Liver (tissue), 3 donors: ENCODE measurements at regions not wholly inside any gene's neighbourhood (a gene's known extent, or its start where the extent isn't known, plus 50 kb on each side); places are given as distances from the start of the nearest gene placed in this dataset.

Source experiments
- FOXA1 ChIP-seq: IDR thresholded peaks from 2 replicates; pipeline ENCODE4 v1.6.1; 2016; ENCODE audit warnings: antibody characterized with exemption
- GABPA ChIP-seq, 2 donors: IDR thresholded peaks in 1 of 2; conservative IDR thresholded peaks in 1 of 2; 2 replicates each; pipeline ENCODE4 v1.6.1; 2016; ENCODE audit warnings: antibody characterized with exemption in 2 of 2, mild to moderate bottlenecking in 1 of 2, moderate library complexity in 1 of 2
- NR2F2 ChIP-seq: IDR thresholded peaks from 2 replicates; pipeline ENCODE4 v1.6.1; 2016; ENCODE audit warnings: antibody characterized with exemption
- RXRA ChIP-seq, 2 donors: IDR thresholded peaks; 2 replicates each; pipeline ENCODE4 v1.6.1; 2017 to 2018; ENCODE audit warnings: antibody characterized with exemption in 2 of 2, mild to moderate bottlenecking in 1 of 2
- SP1 ChIP-seq: IDR thresholded peaks from 2 replicates; pipeline ENCODE4 v1.6.1; 2018; ENCODE audit warnings: antibody characterized with exemption, mild to moderate bottlenecking
- TAF1 ChIP-seq: conservative IDR thresholded peaks from 2 replicates; pipeline ENCODE4 v1.6.1; 2016; ENCODE audit warnings: antibody characterized with exemption, mild to moderate bottlenecking
- YY1 ChIP-seq: IDR thresholded peaks from 2 replicates; pipeline ENCODE4 v1.6.1; 2016; ENCODE audit warnings: antibody characterized with exemption, mild to moderate bottlenecking
- TF ChIP-seq, protein P1 (sequence below): fragments of 150-350 bp; IDR thresholded peaks from 2 replicates; pipeline ENCODE4 v1.5.1; 2017; ENCODE audit warnings: improper control_type of control experiment, low read depth, low read length; ENCODE audit not compliant: missing input control
- TF ChIP-seq, protein P2 (sequence below): IDR thresholded peaks from 2 replicates; pipeline ENCODE4 v1.6.1; 2016; ENCODE audit warnings: antibody characterized with exemption
- TF ChIP-seq, protein P3 (sequence below): IDR thresholded peaks from 2 replicates; pipeline ENCODE4 v1.6.1; 2016; ENCODE audit warnings: antibody characterized with exemption
- TF ChIP-seq, protein P4 (sequence below): IDR thresholded peaks from 2 replicates; pipeline ENCODE4 v1.6.1; 2016; ENCODE audit warnings: antibody characterized with exemption
- TF ChIP-seq, protein P5 (sequence below): IDR thresholded peaks from 2 replicates; pipeline ENCODE4 v1.6.1; 2016; ENCODE audit warnings: antibody characterized with exemption, mild to moderate bottlenecking
- donor health status: healthy.
- donor health status: healthy.

DNA sequence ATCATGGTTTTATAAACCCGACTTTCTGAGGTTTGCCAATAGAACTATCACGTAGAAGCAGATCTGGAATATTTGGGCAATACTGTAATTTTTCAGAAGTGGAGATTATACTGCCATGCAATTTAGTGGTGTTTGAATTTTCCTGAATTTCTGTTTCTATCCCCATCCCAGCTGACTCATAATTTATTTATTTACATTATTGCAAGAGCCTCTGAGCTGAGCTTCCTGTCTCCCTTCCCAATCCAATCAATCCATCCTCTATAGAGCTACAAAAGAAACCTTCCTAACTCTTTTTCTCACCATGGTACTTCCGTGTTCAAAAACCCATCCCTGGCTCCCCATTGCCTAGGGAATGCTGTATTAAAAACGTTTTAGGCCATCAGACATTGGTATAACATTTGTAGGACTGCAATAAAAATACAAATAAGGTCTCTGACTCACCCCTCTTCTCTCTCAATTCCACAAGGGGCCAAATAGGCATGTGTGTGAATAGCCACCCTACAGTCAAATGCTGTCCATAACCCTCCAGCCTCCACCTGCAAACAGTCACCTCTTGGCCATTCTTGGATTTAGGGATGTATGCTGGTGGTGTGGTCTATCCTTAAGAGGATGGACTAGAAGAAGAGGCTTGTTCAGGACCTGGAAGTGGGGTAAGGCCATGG is 190.7 kb downstream of the CD47 start:
- TF ChIP-seq, protein P1, sequence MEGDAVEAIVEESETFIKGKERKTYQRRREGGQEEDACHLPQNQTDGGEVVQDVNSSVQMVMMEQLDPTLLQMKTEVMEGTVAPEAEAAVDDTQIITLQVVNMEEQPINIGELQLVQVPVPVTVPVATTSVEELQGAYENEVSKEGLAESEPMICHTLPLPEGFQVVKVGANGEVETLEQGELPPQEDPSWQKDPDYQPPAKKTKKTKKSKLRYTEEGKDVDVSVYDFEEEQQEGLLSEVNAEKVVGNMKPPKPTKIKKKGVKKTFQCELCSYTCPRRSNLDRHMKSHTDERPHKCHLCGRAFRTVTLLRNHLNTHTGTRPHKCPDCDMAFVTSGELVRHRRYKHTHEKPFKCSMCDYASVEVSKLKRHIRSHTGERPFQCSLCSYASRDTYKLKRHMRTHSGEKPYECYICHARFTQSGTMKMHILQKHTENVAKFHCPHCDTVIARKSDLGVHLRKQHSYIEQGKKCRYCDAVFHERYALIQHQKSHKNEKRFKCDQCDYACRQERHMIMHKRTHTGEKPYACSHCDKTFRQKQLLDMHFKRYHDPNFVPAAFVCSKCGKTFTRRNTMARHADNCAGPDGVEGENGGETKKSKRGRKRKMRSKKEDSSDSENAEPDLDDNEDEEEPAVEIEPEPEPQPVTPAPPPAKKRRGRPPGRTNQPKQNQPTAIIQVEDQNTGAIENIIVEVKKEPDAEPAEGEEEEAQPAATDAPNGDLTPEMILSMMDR = no peak
- TF ChIP-seq, protein P2, sequence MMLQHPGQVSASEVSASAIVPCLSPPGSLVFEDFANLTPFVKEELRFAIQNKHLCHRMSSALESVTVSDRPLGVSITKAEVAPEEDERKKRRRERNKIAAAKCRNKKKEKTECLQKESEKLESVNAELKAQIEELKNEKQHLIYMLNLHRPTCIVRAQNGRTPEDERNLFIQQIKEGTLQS = no peak
- TF ChIP-seq TAF1 (no peak), YY1 (no peak), FOXA1 (no peak), GABPA (IDR thresholded peaks at IDR 0.05 in 1 of 2, conservative IDR thresholded peaks at IDR 0.05 in 1 of 2) (no peak), RXRA (IDR thresholded peaks at IDR 0.05) (no peak), NR2F2 (no peak), SP1 (no peak)
- TF ChIP-seq, protein P3, sequence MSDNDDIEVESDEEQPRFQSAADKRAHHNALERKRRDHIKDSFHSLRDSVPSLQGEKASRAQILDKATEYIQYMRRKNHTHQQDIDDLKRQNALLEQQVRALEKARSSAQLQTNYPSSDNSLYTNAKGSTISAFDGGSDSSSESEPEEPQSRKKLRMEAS = no peak
- TF ChIP-seq, protein P4, sequence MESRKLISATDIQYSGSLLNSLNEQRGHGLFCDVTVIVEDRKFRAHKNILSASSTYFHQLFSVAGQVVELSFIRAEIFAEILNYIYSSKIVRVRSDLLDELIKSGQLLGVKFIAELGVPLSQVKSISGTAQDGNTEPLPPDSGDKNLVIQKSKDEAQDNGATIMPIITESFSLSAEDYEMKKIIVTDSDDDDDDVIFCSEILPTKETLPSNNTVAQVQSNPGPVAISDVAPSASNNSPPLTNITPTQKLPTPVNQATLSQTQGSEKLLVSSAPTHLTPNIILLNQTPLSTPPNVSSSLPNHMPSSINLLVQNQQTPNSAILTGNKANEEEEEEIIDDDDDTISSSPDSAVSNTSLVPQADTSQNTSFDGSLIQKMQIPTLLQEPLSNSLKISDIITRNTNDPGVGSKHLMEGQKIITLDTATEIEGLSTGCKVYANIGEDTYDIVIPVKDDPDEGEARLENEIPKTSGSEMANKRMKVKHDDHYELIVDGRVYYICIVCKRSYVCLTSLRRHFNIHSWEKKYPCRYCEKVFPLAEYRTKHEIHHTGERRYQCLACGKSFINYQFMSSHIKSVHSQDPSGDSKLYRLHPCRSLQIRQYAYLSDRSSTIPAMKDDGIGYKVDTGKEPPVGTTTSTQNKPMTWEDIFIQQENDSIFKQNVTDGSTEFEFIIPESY = no peak
- TF ChIP-seq, protein P5, sequence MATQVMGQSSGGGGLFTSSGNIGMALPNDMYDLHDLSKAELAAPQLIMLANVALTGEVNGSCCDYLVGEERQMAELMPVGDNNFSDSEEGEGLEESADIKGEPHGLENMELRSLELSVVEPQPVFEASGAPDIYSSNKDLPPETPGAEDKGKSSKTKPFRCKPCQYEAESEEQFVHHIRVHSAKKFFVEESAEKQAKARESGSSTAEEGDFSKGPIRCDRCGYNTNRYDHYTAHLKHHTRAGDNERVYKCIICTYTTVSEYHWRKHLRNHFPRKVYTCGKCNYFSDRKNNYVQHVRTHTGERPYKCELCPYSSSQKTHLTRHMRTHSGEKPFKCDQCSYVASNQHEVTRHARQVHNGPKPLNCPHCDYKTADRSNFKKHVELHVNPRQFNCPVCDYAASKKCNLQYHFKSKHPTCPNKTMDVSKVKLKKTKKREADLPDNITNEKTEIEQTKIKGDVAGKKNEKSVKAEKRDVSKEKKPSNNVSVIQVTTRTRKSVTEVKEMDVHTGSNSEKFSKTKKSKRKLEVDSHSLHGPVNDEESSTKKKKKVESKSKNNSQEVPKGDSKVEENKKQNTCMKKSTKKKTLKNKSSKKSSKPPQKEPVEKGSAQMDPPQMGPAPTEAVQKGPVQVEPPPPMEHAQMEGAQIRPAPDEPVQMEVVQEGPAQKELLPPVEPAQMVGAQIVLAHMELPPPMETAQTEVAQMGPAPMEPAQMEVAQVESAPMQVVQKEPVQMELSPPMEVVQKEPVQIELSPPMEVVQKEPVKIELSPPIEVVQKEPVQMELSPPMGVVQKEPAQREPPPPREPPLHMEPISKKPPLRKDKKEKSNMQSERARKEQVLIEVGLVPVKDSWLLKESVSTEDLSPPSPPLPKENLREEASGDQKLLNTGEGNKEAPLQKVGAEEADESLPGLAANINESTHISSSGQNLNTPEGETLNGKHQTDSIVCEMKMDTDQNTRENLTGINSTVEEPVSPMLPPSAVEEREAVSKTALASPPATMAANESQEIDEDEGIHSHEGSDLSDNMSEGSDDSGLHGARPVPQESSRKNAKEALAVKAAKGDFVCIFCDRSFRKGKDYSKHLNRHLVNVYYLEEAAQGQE = no peak
